LNCAP (cell line): ENCODE measurements at regions not wholly inside any gene's neighbourhood (a gene's known extent, or its start where the extent isn't known, plus 50 kb on each side); places are given as distances from the start of the nearest gene placed in this dataset.

Experiments
- CTCF ChIP-seq: fragments of 450-650 bp; IDR thresholded peaks from 2 replicates; pipeline ENCODE4 v1.5.1; 2017; ENCODE audit warnings: mild to moderate bottlenecking

GRCh38 chr9:120014796-120015195, 565.2 kb downstream of the CDK5RAP2 start:
- TF ChIP-seq CTCF, result no peak

GRCh38 chr9:120009856-120010255, 570.1 kb downstream of the CDK5RAP2 start:
- no peak for TF ChIP-seq CTCF

- TF ChIP-seq CTCF, result no peak
Measured at GRCh38 chr9:120001536-120001935, 578.4 kb downstream of the CDK5RAP2 start.

GRCh38 chr9:119998614-119999013, 581.4 kb downstream of the CDK5RAP2 start:
- no peak for TF ChIP-seq CTCF

- TF ChIP-seq CTCF, result no peak
Measured at GRCh38 chr9:119991797-119992196, 588.2 kb downstream of the CDK5RAP2 start.

- TF ChIP-seq CTCF, result no peak
Measured at GRCh38 chr9:119986713-119987112, 593.3 kb downstream of the CDK5RAP2 start.

- peak; percentile 47 for TF ChIP-seq CTCF
Measured at GRCh38 chr9:119986205-119986604, 593.8 kb downstream of the CDK5RAP2 start.

- TF ChIP-seq CTCF, result no peak
Measured at GRCh38 chr9:119974026-119974425, 604.8 kb upstream of the BRINP1 start.
